HG02798 (cell line): ENCODE measurements at regions not wholly inside any gene's neighbourhood (a gene's known extent, or its start where the extent isn't known, plus 50 kb on each side); places are given as distances from the start of the nearest gene placed in this dataset.
"Not testable (repeated sequence)": the region's sequence is repeated elsewhere in the genome, so short reads cannot be mapped to it uniquely, and the experiment has no call there.

Experiments used
- ATAC-seq: cut with Tn5 transposase; IDR thresholded peaks from one replicate; pipeline ENCODE4 v1.9.1; 2021; ENCODE audit warnings: mild to moderate bottlenecking; ENCODE audit not compliant: unreplicated experiment, poor library complexity

DNA sequence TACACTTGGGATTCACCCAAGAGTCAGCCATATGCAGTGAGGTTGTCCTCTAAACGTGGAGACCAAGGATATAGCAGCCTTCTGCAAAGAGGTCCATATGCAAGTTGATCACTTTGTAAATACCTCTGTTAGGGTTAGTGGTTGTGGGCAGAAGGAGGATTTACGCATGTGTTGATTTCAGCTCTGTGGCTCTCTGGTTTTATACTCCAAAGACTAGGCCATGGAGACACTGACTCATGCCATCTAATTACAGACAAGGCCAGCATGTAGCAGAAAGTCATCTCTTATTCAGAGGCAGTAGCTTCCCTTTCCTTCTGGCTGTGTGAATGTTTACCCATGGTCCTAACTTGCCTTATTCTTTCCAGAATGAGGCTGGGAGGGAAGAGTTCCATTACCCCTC, 140.9 kb upstream of the GOLGA6L4 start:
- not testable (repeated sequence) for ATAC-seq

DNA sequence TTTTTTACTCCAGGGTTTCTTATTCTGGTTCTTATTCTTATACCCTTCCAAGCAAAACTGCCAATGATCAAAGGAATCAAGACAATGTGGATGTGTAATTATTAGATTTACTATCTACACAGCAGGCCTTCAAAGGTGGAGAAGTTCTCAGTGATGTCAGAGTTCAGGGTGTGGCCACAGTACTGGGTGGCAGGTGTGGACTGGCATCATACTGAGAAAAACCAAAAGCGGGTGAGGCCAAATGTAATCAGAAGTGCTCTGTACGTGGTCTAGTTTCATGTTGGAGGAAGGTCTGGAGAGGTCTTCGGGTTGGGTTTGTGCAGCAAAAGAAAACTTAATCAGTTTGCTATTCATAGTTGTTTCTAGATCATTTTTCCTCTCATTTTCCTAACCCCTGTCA, 138.5 kb upstream of the GOLGA6L4 start:
- ATAC-seq = not testable (repeated sequence)

DNA sequence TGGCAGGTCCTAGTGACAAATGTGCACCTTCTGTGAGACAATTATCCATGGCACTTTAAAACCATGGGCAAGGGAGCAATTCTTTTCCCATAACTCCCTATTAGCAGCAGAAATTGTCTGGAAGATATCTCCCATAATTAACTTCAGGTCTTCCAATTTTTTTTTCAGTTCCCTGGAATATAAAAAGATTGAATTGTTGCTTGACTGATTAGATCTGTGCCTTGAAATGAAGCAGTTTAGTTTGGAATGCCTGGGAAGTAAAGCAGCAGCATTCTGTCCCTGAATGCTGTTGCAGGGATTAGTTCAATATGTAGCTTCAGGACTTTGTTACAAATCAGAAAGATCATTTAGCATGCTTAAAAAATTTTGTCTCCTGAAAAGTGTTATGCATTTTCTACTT, 137.0 kb upstream of the GOLGA6L4 start:
- ATAC-seq = no peak

DNA sequence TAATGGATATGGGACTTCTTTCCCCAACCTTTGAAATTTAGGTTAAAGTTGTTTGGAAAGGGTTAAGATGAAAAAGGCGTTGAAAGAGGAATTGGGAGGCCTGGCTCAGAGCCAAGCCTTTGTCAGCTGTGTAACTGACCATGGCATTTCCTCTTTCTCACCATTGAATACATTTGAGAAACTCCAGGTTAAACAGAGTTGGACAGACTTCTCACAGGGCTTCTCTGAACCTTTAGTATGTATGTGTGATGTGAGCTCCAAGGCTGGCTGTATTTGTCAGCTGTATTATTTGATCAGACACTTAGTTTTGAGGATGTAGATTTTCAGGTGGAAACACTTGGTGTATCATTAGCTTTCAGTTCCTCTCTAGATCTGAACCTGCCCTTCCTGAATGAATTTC, 136.4 kb upstream of the GOLGA6L4 start:
- no peak for ATAC-seq

DNA sequence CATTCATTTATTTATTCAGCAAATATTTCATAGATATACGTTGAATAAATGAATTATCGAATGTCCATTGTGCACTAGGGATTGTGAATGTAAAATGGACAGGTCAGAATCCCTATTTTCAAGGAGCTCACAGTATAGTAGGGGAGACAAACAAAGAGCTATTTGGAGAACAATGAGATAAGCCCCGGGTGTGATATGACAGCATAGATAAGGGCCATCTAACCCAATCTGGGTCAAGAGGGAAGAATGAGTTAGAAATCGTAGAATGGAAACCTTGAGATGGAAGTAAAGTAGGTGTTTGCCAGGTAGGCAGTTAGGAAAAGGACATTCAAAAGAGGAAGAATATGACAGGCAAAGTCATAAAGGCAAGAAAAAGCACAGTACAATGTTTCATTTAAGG, 132.2 kb upstream of the GOLGA6L4 start:
- no peak for ATAC-seq

DNA sequence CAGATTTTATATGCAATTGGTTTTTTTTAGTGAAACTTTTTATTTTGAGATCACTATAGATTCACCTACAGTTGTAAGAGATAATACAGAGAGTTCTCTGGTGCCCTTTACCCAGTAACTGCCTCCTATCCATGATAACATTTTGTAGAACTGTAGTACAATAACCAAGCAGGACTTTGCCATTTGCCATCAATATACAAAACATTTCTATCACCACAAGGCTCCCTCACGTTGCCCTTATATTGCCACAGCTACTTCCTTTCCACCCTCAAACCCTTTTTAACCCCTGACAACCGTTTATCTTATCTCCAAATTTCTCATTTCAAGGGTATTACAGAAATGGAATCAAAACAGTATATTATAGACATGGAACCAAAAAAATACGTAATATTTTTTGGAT, 130.7 kb upstream of the GOLGA6L4 start:
- no peak for ATAC-seq

DNA sequence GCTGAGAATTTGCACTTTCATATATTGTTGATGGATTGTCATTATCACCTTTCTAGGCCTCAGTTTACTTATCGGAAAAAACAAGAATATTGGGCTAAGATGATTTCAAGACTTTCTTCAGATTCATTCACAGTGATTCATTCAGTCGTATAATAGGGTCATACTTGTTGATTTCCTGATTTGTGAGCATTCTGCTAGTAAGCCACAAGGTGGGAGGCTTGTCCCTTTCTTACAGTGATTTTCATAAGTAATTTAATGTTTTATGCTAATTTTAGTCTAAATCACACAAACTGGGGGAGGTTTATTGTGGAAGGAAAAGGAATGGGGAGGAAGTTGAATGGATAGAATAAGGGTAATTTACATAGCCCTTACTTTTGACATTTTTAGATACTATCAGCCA, 126.8 kb upstream of the GOLGA6L4 start:
- ATAC-seq = no peak

GRCh38 chr15:84111575-84111974, 124.0 kb upstream of the GOLGA6L4 start:
- no peak for ATAC-seq

GRCh38 chr15:84112025-84112424, 123.5 kb upstream of the GOLGA6L4 start:
- ATAC-seq = no peak

DNA sequence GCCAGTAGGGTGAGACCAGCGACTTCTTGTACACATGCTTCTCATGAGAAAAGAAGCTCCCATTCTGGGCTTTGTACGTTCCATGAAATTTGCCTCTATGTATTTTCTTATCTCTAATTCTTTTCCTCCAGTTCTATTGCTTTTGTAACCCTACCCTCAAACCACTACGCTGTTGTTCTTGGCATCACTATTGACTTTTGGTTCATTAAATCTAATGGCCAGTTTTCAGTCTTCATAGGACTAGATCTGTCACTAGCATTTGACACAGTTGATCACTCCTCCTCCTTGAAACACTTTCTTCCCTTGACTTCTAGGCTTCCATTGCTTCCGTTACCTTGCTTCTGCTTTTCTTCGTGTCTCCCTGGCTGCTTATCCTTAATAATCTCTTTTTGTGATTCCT, 121.7 kb upstream of the GOLGA6L4 start:
- no peak for ATAC-seq

DNA sequence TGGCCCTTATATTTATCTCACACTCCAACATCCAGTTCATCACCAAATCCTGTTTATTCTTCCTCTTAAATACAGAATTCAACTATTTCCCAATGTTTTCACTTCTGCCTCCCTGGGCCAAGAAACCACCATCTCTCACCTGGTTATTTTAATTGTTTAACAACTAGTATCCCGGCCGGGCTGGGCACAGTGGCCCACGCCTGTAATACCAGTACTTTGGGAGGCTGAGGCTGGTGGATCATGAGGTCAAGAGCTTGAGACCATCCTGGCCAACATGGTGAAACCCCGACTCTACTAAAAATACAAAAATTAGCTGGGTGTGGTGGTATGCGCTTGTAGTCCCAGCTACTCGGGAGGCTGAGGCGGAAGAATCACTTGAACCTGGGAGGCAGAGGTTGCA, 120.9 kb upstream of the GOLGA6L4 start:
- ATAC-seq = not testable (repeated sequence)

DNA sequence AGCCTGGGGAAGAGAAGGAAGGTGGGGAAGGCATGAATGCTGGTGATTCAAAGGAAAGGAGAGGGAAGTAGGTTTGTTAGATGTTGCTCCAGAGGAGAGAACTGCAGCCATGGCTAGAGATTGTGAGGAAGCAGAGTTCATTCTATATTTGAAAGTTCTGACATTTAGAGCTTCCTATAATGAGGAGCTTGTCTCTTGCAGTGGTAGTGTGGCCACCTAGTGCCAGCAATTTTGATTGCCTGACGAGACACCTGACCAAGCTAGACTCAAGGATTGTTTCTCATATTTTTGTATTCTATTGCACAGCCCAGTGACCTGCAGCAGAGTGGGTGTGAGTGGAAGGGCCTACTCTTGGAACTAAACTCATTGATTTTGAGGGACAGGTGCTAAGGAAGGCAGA, 116.2 kb upstream of the GOLGA6L4 start:
- ATAC-seq = not testable (repeated sequence)

GRCh38 chr15:84120903-84121302, 114.7 kb upstream of the GOLGA6L4 start:
- ATAC-seq = not testable (repeated sequence)

GRCh38 chr15:84128706-84129105, 106.9 kb upstream of the GOLGA6L4 start:
- ATAC-seq = not testable (repeated sequence)

- not testable (repeated sequence) for ATAC-seq
Measured at GRCh38 chr15:84130098-84130831, 105.3 kb upstream of the GOLGA6L4 start.

- not testable (repeated sequence) for ATAC-seq
Measured at GRCh38 chr15:84135931-84136456, 99.6 kb upstream of the GOLGA6L4 start.

GRCh38 chr15:84142888-84143337, 92.7 kb upstream of the GOLGA6L4 start:
- ATAC-seq = peak; percentile 96

GRCh38 chr15:84143753-84144314, 91.7 kb upstream of the GOLGA6L4 start:
- ATAC-seq = peak; percentile 62

DNA sequence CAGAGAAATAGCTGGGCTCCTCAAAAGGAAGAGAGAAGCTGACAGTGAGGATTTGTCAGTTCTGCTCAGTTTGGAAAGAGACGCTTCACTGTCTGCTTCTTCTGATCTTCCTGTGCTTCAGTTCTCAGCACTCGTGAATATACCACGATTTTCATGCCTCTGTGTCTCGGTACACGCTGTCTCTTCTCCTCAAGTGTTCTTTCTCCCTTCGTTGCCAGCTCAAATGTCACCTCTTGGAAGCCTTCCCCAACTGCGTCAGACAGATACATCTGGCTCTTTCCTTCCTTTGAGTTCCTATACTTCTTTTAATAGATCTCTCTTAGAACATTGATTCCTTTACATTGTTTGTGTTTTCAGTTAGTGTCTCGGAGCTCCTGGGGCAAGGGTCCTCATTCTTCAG, 90.6 kb upstream of the GOLGA6L4 start:
- not testable (repeated sequence) for ATAC-seq

GRCh38 chr15:84146299-84146698, 89.3 kb upstream of the GOLGA6L4 start:
- not testable (repeated sequence) for ATAC-seq

GRCh38 chr15:84147307-84147706, 88.3 kb upstream of the GOLGA6L4 start:
- ATAC-seq = not testable (repeated sequence)
